8988T (cell line): ENCODE measurements at regions not wholly inside any gene's neighbourhood (a gene's known extent, or its start where the extent isn't known, plus 50 kb on each side); places are given as distances from the start of the nearest gene placed in this dataset.
"Not testable (repeated sequence)": the region's sequence is repeated elsewhere in the genome, so short reads cannot be mapped to it uniquely, and the experiment has no call there.

Experiments
- DNase-seq: peaks from one replicate; pipeline ENCODE4 v3.0.0; 2011

DNA sequence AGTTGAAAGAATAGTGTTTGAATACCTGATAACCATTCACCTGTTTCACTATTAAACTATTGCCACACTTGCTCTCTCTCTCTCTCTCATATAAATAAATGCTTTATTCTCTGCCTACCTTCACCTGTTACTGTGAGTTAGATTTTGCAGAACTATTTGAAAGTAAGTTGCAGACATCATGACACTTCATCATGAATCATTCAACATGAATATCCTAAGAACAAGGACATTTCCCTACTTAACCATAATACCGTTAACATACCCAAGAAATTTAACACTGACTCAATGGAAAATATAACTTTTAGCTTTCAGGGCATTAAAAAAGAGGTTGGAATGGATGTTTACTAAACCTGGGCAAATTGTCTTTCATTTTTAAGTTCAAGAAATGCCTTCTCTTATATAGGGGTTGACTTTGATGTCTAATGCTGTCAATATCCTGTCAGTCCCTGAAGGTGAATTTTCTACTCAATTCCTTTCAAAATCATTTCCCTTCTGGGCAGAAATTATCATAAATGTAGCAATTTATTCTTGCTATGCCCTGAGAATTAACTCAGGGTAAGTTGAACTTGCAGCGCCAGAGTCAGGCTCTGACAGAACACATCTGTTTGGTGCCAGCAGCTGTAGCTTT lies 582.6 kb upstream of the TLE4 start:
- DNase-seq: no peak

DNA sequence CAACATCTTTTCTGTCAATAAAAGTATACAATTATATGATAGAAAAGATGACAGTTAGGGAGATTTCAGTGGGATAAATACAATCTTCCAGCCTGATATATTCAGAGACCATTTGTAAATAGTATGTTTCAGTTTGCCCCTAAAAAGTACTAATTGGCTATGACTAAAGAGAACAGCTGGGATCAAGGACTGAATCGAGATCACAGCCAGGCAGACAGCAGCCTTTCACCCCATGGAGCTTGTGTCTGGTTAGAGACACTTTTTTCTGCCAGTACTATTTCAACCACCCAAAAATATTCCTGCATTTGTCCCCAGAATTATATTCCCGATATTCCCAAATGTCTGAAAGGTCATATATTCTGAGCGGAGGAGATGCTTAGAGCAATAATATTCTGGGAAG lies 577.3 kb upstream of the TLE4 start:
- DNase-seq: no peak

DNA sequence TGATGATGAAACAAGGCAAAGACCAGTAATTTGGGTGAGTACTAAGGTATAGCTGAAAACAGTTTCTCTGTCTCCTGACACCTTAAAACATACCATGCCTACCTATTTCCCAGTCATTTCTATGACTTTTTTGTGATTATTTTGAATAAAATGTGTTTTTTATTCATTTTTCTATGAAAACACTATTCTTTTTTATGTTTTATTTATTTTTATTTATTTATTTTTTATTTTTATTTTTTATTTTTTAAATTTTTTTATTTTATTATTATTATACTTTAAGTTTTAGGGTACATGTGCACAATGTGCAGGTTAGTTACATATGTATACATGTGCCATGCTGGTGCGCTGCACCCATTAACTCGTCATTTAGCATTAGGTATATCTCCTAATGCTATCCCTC lies 576.8 kb upstream of the TLE4 start:
- not testable (repeated sequence) for DNase-seq

DNA sequence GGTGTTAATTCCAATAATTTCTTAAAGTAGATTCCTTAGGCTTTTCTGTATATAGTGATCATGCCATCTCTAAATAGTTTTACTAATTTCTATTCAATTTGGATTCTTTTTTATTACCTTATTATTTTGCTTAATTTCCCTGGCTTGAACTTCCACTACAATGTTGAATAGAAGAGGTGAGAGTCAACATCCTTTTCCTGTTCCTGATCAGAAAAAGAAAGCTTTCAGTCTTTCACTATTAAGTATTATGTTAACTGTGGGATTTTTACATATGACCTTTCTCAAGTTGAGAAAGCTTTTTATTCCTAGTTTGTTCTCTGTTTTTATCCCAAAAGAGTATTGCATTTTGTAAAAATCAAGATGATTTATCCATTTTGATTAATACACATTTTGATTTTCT lies 574.5 kb upstream of the TLE4 start:
- no peak for DNase-seq

DNA sequence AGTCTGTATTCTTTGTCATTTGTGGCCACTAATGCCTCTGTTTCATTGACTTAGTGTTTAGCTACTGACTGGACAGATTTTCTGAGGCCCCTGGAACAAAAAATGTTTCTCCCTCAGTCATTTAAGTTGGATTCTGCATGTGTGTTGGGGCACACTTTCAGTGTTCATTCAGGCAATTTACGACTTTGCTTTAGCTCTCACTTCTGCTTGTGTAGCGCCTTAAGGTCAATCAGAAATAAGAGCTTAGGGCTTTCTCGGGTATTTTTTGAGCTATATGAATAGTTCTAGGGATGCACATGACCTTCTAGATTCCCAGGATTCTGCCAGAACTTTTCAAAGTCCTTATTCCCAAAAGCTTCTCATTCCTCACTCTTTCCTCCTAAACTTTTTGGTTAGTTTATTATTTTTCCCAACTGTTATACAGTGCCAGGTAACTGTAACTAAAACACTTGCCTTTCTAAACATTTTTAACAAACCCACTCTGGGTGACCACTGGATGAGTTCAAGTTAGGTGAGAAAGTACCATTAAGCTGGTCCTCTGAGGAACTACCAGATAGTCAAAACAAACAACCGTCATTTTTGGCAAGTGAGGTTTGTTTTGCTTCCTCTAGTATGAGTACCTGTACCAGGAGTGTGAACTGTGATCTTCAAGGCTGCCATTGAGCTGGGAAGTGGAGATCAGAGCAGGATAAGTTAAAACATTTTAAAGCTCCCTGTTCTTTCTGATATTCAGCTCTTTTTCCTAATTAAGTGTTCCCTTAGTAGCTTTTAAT lies 571.3 kb upstream of the TLE4 start:
- no peak for DNase-seq

DNA sequence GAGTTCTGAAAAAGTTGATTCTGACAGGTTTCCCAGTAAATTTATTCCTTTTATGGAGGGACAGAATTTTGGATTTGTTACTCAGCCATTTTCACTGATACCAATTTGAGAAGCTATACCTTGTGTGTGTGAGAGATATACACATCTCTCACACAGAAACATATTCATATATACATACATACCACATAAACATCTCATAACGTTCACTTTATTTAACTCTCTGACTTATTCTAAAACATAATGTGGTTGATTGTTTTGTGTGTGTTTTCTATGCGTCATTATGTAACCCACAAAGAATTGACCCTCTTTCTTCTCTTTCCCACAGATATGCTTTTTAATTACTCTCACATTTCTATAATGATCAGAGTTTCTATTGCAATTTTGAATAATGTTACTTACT lies 570.8 kb upstream of the TLE4 start:
- DNase-seq: no peak

DNA sequence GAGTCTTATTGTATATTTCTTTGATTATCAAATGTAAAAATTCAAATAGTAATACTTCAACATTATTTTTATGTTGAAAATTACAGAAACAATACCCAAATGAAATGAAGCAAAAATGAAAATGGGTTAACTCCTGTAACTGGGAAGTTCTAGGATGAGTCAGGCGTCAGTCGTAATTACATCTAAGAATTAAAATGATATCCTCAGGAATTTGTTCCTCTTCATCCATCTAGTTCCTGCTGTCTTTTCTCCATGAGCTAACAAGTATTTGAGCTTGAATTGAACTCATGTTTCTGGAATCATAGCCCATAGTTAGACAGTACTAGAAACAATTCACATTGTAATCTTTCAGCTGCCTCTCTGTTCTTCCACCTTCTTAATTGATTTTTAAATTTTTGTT lies 568.3 kb upstream of the TLE4 start:
- DNase-seq: no peak

DNA sequence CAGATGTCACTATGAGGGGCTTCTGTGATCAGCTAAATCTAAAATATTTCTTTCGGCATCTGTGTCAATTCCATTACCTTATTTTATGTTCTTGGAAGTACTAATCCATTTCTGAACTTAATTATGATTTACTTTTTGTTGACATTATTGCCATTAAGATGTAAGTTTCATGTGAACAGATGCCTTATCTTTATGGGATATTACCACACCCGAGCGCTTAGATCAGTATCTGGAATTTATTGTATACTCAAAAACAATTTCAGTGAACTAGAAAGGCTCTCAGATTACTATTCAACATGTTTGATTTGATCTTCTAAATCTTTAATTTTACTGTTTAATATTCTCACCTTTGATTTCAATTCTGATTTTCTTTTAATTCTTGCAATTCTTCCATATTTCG lies 567.7 kb upstream of the TLE4 start:
- no peak for DNase-seq

DNA sequence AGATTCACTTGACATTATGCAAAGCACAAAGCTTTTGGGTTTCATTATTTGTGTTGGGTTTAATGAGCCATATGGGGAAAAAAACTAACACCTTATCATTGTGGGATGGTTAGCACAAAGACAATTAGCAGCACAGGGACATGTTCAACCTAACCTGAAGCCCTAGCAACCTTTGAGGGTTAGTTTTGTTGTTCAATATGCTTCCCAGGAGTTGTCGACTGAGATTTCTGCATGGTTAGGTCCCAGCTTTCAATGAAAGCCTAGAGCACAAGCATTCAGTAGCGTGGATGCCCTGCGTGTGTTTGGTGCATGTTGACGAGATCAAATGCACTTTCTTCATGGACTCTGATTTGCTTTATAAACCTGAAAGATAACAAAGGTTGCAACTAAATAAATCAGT lies 565.2 kb upstream of the TLE4 start:
- DNase-seq: no peak

DNA sequence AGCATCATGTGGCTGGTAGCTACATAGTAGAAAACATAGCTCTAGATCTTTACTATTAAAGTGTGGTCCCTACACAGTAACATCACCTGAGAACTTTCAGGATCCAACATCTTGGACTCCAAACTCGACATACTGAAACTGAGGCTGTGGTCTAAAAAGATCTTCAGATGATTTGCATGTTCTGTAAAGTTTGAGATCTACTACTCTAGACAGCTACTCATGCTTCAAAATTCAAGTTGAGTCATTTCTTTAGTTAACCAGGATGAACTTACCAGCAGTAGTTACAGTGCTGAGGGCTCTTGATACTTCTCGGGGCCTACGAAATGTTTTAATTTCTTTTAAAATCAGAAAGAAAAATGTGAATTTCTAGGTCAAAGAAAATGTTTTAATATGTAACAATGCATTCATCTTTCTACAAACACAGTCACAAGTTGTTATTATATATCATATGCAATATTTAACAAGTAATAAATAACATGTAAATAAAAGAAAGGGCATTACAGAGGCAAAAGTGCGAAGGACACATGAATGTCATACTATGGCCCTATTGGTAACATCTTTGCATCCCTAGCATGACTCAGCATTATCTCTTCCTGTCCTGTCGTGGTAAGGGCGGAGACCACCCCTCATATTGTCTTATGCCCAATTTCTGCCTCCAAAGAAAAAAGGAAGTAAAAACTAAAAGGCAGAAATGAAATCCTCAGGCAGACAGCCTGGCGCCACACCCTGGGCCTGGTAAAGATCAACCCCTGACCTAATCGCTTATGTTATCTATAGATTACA lies 563.9 kb upstream of the TLE4 start:
- no peak for DNase-seq

DNA sequence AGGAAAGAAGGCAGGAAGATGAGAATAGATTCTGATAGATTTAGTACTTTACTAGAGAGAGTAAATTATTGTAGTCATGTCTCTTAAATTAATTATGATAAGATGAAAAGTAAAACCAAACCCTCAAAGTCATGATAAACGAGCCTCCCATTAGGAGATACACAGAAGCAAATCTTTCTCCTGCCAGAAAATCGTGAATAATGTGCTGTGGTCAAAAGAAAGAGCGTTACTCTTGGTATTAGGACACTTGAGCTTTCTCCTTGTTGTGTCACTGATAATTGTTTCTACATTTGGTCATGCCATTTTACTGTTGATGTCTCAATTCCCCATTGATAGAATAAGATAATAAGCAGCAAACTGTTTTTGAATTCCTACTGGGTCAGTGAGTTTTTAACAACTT lies 562.8 kb upstream of the TLE4 start:
- no peak for DNase-seq

DNA sequence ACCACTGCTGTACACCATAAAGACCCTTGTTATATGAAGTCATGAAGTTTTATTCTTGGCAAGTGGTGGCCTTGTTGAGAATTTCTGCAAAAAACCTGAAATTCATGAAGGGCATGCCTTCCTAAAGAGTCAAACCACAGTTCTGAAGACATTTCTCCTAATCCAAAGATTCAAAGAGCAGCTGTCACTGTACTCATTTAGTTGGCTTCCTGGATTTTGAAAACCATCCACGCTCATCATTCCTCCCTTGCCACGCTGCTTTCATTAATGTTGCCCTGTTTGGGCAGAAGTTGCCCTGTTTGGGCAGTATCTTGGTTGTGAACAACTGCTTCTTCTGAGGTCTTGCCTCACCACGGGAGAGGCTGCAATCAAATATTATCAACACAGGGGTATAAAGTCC lies 560.3 kb upstream of the TLE4 start:
- no peak for DNase-seq

DNA sequence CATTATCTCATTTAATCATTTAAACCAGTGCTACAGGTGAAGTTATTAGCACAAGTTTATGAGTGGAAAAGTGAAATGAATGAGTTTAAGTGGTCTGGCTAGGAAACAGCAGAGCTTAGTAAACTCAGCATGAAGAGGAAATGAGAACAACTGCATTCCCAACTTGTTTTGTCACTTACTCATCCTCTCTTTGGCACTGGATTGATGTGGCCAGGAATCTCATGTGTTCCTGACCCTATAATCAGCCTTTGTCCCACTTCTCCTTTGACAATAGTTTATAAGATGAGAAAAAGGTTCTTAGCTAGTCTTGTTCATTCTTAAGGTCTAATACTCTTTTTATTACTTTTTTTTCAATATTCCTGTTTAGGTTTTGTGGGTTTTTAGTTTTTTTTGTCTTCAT lies 559.2 kb upstream of the TLE4 start:
- no peak for DNase-seq

DNA sequence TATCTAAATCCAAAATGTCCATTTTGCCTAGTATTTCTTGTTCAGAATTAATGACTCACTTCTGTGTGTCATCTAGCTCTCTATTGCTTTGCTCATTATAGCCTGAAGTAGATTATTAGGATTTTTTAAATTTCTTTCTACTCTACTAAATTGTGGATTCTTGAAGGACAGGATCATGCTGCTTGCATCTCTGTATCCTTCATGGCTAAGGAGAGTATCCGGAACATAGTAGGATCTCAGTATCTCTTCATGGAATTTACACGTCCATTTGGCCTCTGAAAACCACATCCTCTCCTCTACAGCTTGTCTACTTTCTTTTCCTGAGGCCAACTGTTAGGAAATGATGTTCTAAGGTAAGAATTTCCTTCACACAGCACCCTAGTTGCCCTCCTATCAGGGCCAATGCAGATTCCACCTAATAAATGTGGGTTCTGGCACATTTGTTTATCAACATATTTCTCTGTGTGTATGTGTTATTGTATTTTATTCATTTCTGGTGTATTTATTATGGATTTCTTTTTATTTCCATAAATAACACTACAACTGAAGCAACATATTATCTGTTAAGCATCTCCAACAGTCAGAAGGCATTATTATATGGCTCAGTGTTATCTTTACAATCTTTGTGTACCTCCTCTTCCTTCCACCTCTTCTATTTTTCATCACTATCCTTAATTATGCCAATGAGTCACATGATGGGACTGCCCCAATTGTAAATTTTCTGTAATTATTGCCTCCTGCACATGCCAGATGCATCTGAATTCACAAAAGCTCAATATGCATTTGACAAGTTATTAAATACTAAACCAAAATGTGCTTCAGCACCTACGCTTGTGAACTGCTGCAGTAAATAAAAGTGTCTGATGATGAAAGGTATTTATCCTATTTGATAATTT lies 557.8 kb upstream of the TLE4 start:
- no peak for DNase-seq

DNA sequence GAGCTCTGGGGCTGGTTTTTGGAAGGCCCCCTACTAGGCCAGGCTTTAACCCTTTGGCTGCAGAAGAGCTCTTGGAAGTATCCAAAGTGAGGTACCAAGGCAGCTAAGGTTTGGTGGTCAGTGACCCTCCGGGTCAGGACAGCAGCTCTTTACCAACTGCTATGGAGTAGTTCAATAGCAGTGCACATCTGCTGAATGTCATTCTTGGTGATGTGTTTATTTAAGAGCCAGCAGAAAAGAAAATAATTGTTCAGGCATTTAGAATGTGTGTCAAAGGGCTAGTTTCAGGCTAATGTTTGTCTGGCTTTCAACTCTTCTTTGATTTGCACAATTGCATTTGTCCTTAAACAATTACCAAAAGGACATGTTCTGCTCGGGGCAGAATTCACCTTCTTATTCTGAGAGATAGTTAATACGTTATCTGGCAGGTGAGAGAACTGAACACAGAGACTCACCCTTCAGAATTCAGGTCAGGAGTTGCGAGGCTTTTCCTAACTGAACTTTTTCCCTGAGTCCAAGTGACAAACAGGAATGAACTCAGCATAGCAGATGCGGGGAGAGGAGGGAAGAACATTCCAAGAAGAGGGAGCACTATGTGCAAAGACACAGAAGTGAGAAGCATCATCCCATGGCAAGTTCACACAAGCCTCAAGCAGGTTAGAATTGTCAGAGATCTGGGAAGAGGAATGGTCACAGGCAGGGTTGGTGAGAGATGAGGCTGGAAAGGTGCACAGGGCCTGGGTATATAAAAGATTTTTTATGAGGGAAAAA lies 556.7 kb upstream of the TLE4 start:
- DNase-seq: no peak

DNA sequence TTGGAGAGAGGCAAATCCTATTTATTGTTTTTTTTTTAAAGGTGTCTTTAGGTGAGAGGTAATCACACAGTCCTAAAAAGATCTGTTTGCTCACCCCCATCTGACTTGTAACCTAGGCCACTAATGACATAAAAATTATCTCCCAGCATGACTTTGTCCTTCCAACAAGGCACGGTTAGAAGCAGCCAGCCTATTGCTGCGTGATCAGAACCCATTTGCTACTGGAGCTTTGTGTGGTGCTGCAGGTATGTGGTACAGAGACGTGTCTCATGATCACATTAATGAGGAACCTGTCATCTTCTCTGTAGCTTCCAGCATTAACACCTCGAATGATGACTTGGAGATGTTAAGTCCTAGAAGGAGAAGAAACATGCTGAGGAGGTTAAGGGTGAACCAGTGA lies 555.8 kb upstream of the TLE4 start:
- DNase-seq: no peak

DNA sequence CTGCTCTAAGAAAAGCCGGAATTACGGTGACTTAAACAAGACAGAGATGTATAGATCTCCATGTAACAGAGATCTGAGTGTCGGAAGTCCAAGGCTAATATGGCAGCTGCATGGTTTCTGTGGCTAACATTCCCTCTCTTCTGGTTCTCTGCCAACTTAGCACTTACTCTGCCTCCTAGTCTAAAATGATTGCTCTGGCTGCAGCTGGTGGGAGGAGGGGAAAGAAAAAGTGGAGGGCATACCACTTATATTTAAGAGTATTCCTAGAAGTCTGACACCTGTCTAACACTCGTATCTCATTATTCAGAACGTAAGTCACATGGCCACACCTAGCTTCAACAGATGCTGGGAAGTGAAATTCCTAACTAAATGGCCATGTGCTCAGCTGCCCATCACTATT lies 551.5 kb upstream of the TLE4 start:
- DNase-seq: no peak

DNA sequence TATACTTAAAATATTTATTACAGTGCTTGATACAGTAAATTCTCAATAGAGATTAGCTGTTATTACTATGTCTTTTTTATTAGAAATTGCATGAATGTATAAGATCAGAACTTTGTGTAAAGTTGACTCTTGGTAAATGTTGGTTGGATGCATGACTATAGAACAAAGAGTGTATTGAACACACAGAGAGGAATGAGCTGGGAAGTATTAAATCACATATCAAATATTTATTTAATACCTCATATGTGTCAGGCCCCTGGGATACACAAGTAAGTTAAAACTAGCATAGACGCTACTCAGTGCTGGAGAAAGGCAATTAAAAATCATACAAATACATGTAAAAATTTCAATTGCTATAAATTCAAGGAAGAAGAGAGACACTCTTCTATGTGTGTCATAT lies 550.7 kb upstream of the TLE4 start:
- no peak for DNase-seq

DNA sequence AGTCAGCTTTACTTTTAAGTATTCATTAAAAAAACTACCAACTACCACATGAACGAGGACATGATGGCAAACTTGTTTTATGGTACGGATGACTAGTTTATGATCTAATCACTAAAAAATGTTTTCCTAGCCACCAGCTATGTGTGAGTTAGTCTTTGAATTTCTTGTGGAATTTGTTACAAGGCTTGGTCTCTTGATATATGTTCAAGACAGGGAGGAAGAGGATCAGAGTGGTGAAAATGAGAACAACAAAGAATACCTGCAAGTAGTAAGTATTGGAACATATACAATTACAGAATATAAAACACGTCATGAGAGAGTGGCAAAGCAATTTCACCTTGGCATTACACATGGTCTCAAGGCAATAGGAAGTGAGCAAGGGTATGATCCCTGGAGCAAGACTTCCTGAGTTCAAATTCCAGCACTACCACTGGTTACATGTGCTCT lies 548.6 kb upstream of the TLE4 start:
- peak; percentile 19 for DNase-seq

DNA sequence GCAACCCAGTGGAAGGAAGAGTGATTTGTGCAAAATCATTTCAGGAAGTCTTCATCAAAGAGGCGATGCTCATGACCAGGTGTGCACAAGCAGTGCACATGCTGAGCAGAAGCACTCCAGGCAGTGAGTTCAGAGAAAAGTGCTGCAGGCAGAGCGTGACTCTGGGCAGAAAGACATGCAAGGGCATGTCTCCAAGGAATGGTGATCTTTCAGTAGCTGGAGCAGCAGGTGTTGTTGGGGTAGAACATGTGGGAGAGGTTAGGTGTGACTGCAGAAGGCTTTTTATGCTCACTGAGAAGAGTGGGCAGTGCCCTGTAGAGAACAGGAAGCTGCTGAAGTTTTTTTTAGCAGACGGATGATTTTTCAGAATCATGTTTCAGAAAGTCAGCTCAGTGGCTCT lies 545.4 kb upstream of the TLE4 start:
- no peak for DNase-seq

DNA sequence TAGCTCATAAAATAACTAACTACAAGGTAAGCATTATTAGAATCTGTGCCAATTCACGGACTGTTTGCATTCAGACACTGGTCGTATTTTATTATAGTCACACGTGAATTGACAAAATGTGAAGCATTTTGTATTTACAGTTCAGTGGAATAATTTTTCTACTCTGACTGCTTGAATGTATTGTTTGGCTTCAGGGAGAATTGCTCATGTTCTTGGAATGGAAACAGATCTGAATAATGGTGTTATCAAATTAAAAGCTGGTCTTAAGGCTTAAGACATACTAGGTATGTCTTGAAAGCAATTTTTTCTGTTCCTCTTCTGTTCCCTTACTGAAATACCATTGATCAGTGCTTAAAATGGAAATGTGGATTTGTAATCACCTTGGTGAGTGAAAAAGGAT lies 543.7 kb upstream of the TLE4 start:
- no peak for DNase-seq

DNA sequence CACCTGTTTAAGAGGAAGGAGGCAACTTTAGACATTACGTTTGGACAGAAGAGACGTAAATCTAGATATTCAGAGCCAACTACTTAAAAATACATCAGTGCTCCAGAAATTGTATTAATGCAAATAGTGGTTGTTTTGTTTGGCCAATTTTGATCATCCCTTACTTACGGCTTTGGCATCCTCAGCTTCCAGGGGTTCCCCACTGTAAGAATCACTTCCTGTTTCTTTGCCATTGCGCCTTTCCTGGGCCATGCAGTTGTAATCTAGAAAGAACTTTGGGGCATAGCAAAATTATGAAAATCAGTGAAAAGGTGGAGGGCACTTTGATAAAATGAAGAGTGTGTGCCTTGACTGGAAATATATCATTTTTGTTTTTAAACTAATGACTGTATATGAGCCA lies 537.2 kb upstream of the TLE4 start:
- DNase-seq: no peak
